Activated CD8-positive, alpha-beta T cell treated with anti-CD3 and anti-CD28 coated beads, Interleukin-2, amount 10 ng/mL, durations not matched to agents 7 days and 5 days (primary cell): ENCODE measurements at regions not wholly inside any gene's neighbourhood (a gene's known extent, or its start where the extent isn't known, plus 50 kb on each side); places are given as distances from the start of the nearest gene placed in this dataset.
"Not testable (repeated sequence)": the region's sequence is repeated elsewhere in the genome, so short reads cannot be mapped to it uniquely, and the experiment has no call there.

Experiments used
- ATAC-seq: fragments of 150-1000 bp; cut with Tn5 transposase; one replicate; pipeline ENCODE4 v1.10.0; 2021; ENCODE audit warnings: moderate library complexity
- CTCF ChIA-PET: fragments of 350-600 bp; sonication (Branson Sonifier 250); formaldehyde crosslinking; loops from one replicate; lab custom pipeline; 2021; ENCODE audit warnings: antibody characterized with exemption; lab: Charles Lee
- POLR2A ChIA-PET: fragments of 350-600 bp; sonication (Branson Sonifier 250); formaldehyde crosslinking; loops from one replicate; lab custom pipeline; 2021; ENCODE audit warnings: antibody characterized with exemption; lab: Charles Lee
- DNase-seq: peaks from one replicate; pipeline ENCODE4 v3.0.0-alpha.2; 2020
- H3K27ac Mint-ChIP-seq: one replicate; pipeline ENCODE4 v1.8.0; 2021; ENCODE audit warnings: mild to moderate bottlenecking, mixed read lengths
- H3K27me3 Mint-ChIP-seq: one replicate; pipeline ENCODE4 v1.8.0; 2021; ENCODE audit warnings: low read depth, mixed read lengths
- H3K36me3 Mint-ChIP-seq: one replicate; pipeline ENCODE4 v1.8.0; 2021; ENCODE audit warnings: low read depth, mixed read lengths
- H3K4me1 Mint-ChIP-seq: one replicate; pipeline ENCODE4 v1.8.0; 2021; ENCODE audit warnings: low read depth, mixed read lengths
- H3K4me3 Mint-ChIP-seq: one replicate; pipeline ENCODE4 v1.8.0; 2021; ENCODE audit warnings: mild to moderate bottlenecking, mixed read lengths
- H3K9me3 Mint-ChIP-seq: one replicate; pipeline ENCODE4 v1.8.0; 2022; ENCODE audit warnings: mixed read lengths; ENCODE audit not compliant: insufficient read depth

DNA sequence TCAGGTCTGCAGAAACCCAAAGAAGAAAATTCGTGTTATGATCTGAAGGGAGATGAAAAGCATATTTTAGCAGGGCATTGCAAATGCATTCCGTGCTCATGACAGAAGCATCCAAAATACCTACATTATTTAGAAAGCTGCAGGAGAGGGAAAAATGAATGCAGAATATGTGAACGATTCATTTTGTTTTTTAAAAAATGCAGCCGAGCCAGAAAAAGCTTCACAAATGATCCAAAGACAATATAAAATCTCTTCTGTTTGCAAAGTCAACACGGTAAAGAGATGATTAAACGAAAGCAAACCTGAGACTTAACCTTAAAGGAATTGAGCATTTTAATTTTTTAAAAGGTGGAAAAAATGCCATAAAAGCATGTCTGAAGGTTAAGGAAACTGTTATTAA is 136.1 kb upstream of the SULF2 start:
- no peaks in the 10 kb centered on the region for H3K36me3 Mint-ChIP-seq
- no peaks in the 10 kb centered on the region for H3K4me1 Mint-ChIP-seq
- no peak for DNase-seq
- peaks cover 2% of the 10 kb centered on the region for H3K9me3 Mint-ChIP-seq
- POLR2A ChIA-PET, result no interaction called here
- ATAC-seq, result no peak
- no peak overlapping the region for H3K4me3 Mint-ChIP-seq
- H3K27me3 Mint-ChIP-seq, result peaks cover 20% of the 10 kb centered on the region
- CTCF ChIA-PET, result no interaction called here
- H3K27ac Mint-ChIP-seq, result no peak overlapping the region

DNA sequence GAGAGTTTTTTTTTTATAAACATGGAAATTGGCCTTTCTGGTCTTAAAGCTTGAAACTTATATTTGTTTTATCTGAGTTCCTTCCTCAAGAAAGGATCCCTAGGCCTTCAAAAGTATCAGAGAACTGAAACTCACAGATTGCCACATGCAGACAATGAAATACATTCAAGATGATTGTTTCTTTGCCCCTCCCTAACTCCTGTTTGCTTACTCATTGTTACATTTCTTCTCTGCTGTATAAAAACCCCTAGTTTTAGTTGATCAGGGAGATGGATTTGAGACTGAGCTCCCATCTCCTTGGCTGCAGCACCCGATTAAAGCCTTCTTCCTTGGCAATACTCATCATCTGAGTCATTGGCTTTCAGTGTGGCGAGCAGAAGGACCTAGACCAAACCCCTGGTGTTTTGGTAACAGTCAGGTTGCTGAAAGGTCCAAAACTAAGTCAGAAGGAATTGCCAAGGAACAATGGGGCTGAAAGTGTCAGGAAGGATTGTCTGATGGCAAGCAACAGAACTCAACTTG is 132.3 kb upstream of the SULF2 start:
- ATAC-seq, result no peak
- Mint-ChIP-seq H3K9me3 (peaks cover 4% of the 10 kb centered on the region), H3K27ac (no peak overlapping the region), H3K4me3 (no peak overlapping the region), H3K27me3 (peaks cover 5% of the 10 kb centered on the region), H3K4me1 (no peaks in the 10 kb centered on the region), H3K36me3 (no peaks in the 10 kb centered on the region)
- no peak for DNase-seq
- CTCF ChIA-PET, result no interaction called here
- POLR2A ChIA-PET, result no interaction called here

DNA sequence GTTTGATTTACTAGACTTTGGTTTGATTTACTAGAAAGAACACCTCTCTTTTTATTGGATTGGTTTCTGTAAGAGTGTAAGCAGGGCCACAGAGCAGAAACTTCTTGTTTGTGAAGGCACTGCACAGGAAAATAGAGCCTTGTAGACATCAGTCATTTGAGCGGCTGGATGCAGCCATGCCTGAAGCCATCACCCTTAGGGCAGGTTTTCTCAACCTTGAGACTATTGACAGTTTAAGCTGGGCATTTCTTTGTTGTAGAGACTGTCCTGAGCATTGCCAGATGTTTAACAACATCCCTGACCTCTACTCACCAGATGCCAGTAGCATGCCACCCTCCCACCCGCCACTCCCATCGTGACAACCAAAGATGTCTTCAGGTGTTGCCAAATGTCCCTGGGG is 130.2 kb upstream of the SULF2 start:
- Mint-ChIP-seq H3K27me3 (no peaks in the 10 kb centered on the region), H3K9me3 (peaks cover 4% of the 10 kb centered on the region), H3K4me1 (no peaks in the 10 kb centered on the region), H3K4me3 (no peak overlapping the region), H3K27ac (no peak overlapping the region), H3K36me3 (no peaks in the 10 kb centered on the region)
- ChIA-PET POLR2A (no interaction called here), CTCF (no interaction called here)
- ATAC-seq (no peak), DNase-seq (no peak)

DNA sequence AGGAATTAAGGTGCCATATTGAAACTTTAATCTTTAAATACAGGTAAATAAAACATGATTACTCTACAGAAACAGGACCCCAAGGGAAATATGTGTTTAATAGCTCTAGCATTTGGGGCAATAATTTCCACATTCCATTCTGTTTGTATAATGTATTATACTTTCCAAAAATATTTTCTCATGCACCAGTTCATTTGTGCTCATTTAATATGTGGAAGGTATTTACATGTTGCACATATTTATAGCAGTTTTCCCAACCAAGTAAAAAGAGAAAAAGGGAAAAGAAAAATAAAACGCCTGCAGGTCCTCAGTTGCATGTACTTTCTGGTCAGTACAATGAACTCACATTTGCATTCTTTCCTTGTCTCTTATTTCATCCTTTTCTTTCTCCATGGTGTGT is 129.5 kb upstream of the SULF2 start:
- no peak overlapping the region for H3K4me3 Mint-ChIP-seq
- POLR2A ChIA-PET, result no interaction called here
- no peak for DNase-seq
- no peaks in the 10 kb centered on the region for H3K36me3 Mint-ChIP-seq
- no peaks in the 10 kb centered on the region for H3K27me3 Mint-ChIP-seq
- no peaks in the 10 kb centered on the region for H3K4me1 Mint-ChIP-seq
- no peak overlapping the region for H3K27ac Mint-ChIP-seq
- ATAC-seq, result no peak
- H3K9me3 Mint-ChIP-seq, result peaks cover 4% of the 10 kb centered on the region
- CTCF ChIA-PET, result no interaction called here

DNA sequence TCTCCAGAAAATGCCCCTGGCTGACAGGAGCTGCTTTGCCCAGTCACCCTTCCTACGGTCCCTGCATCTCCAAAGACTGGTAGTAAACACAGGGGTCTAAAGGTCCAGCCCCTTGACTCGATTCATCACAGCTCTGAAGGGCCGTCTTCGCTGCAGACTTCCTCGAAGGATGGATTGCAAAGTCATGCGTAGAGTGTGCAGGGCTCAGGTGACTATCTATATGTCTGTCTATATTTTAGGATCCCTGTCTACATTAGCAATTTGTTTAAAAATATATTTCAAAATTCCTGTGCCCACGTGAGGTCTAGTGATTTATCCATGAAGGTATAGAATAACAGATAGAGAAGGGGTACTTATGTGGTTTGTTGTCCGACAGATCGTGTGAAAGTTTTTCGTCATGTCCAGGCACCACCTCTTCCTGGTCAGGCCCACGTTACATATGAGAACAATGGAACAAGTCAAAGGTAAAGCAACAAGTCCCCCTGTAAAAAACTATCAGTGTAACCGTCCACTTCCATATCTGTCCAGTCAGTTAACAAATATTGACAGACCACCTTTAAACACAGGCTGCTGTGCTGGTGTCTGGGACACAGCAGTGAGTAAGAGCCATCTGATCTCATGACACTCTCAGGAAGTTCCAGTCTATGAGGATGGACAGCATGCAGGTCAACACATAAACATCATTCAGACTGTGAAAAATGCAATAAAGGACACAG is 127.7 kb upstream of the SULF2 start:
- H3K27ac Mint-ChIP-seq, H3K27me3 Mint-ChIP-seq, H3K36me3 Mint-ChIP-seq, CTCF ChIA-PET, ATAC-seq, H3K4me1 Mint-ChIP-seq, H3K9me3 Mint-ChIP-seq, DNase-seq, POLR2A ChIA-PET, H3K4me3 Mint-ChIP-seq: not testable (repeated sequence)

DNA sequence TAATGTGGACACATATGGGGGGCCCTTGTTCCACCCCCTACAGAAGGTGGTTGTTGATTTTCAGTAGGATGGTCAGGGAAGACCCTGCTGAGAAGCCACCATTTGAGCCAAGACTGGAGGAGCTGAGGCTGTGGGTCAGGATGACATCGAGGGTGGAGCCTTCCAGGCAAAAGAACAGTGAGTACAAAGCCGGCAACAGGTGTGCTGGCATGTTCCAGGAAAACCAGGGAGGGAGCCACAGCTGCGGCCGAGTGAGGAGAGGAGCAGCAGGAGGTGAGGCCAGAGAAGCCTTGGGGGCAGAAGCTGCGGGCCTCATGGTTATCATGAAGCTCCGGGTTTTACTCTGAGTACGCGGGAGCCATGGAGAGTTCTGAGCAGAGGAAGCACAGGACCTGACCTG is 126.9 kb upstream of the SULF2 start:
- H3K9me3 Mint-ChIP-seq, H3K27ac Mint-ChIP-seq, H3K27me3 Mint-ChIP-seq, DNase-seq, H3K4me1 Mint-ChIP-seq, H3K4me3 Mint-ChIP-seq, POLR2A ChIA-PET, ATAC-seq, CTCF ChIA-PET, H3K36me3 Mint-ChIP-seq: not testable (repeated sequence)

DNA sequence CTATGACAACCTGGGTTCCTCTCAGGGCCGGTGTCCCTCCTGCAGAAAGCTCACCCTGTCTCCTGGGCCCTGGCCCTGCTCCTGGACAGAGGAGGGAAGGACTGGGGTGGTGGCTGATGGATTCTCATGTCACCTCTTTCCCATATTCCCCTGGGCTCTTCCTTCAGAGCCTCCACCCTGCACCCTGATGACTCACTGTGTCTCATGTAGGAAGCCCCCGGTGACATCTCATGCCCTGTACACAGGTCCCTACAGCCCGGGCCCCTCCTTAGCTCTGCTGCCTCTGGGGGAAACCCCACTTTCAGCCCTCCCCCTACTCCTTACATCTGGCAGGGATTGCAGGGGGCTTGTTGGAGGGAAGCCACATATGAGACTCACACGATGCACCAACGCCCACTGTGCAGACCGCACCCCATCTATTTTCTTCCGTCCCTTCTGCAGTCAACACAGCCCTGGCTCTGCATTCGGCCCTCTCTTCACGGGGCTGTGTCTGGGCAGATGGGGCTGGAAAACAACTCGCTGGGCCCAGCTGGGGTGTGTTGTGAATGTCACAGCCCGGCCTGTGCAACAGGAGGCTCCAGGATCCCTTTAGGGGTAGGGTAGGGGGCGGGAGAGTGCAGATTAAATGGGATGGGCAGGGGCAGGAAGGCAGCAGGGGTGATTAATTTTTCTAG is 124.6 kb upstream of the SULF2 start:
- H3K4me3 Mint-ChIP-seq, H3K36me3 Mint-ChIP-seq, H3K4me1 Mint-ChIP-seq, H3K27ac Mint-ChIP-seq, ATAC-seq, CTCF ChIA-PET, POLR2A ChIA-PET, H3K9me3 Mint-ChIP-seq, DNase-seq, H3K27me3 Mint-ChIP-seq: not testable (repeated sequence)

DNA sequence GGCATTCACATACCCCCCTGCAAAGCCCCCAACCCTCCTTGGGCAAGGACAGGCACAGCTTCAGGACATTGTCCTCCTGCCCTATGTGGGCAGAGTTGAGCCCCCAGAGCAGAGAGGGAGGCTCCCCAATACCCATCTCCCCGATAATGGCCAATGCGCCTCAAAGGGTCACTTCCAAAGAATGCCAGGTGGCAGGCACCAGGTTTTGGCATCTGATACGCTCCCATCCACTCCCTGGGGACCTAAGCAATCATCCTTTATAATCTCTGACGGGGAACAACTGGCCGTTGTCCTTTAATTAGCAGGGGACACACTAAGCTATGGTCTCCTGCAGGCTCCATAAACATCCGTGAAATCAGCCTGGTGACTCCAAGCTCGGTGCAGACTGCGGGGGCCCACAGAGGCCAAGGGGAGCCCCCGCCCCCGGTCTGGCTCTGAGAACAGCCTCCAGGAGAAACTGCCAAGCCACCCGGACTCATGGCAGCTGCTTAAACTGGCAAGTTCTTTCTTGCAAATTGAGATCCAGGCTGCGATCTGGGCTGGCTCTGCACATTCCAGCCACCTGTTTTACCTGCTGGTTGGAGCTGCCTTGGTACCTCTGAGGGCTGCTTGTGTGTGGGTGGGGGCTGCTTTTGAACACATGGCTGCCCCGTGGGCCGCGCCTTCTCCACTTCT is 123.2 kb upstream of the SULF2 start:
- H3K27ac Mint-ChIP-seq, H3K4me1 Mint-ChIP-seq, H3K9me3 Mint-ChIP-seq, POLR2A ChIA-PET, H3K36me3 Mint-ChIP-seq, DNase-seq, ATAC-seq, H3K27me3 Mint-ChIP-seq, H3K4me3 Mint-ChIP-seq, CTCF ChIA-PET: not testable (repeated sequence)

DNA sequence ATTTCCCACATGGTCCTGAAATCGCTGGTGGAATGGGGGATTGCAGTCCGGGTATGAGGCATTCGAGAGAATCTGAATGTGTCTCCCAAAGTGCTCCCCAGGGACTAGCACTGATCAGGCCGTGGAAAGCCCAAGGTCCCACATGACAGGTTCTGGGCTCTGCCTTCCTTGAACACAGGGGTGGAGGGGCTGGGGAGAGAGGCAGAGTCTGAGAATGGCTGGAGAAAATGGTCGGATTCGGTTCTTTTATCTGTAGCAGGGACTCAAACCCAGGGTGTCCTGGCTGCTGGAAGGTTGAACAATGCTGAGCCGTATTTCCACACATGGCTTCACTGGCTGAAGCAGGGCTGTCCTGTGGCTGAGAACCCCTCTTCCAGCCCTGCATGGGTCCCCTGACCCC is 122.7 kb upstream of the SULF2 start:
- H3K27ac Mint-ChIP-seq, H3K27me3 Mint-ChIP-seq, H3K4me1 Mint-ChIP-seq, H3K9me3 Mint-ChIP-seq, H3K4me3 Mint-ChIP-seq, CTCF ChIA-PET, ATAC-seq, POLR2A ChIA-PET, H3K36me3 Mint-ChIP-seq, DNase-seq: not testable (repeated sequence)

DNA sequence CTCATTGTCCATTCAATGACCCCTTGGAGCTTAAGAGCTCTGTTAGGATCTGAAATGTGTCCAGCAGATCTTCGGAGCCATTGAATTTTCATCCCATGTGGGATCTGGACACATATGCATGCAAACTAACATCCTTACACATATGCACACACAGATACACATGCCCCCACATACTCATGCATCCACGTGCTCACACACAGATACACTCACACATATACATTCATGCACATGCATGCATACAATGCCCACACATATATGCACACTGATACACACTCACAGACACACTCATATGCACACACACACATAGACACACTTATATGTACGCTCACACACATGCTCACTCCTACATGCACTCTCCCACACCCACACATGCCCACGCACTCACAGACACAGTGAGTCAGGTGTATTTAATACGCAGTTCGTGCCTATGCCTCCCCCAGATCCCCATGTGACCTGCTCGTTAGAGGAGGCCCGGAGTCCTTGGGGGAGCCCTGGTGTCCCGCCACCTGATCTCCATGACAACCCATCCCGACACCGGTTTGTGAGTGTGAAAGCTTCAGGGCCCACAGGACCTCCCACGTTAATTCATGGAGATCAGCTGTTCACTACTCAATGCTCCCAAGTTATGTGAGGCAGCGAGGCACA is 121.9 kb upstream of the SULF2 start:
- H3K36me3 Mint-ChIP-seq, result no peaks in the 10 kb centered on the region
- no peak overlapping the region for H3K4me3 Mint-ChIP-seq
- no peak for DNase-seq
- H3K4me1 Mint-ChIP-seq, result no peaks in the 10 kb centered on the region
- POLR2A ChIA-PET, result no interaction called here
- H3K9me3 Mint-ChIP-seq, result no peaks in the 10 kb centered on the region
- H3K27me3 Mint-ChIP-seq, result no peaks in the 10 kb centered on the region
- ATAC-seq, result no peak
- CTCF ChIA-PET, result no interaction called here
- H3K27ac Mint-ChIP-seq, result no peak overlapping the region

DNA sequence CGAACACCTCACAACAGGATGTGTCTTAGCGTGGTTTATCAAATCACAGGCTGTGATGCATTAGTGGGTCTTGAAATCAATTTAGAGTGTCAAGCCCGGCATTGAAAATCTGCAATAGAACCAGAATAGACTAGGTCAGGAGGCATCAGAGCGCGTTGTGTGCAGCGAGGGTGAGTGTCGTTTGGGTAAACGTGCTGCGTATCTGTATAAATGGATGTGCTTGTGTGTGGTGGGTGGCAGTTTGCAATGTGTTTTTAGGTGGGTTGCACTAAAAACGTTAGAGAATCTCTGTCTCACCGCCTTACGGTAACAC is 121.0 kb upstream of the SULF2 start:
- ATAC-seq, result no peak
- DNase-seq, result no peak
- CTCF ChIA-PET, result no interaction called here
- no peaks in the 10 kb centered on the region for H3K4me1 Mint-ChIP-seq
- H3K9me3 Mint-ChIP-seq, result no peaks in the 10 kb centered on the region
- no peaks in the 10 kb centered on the region for H3K27me3 Mint-ChIP-seq
- H3K36me3 Mint-ChIP-seq, result no peaks in the 10 kb centered on the region
- no peak overlapping the region for H3K27ac Mint-ChIP-seq
- H3K4me3 Mint-ChIP-seq, result no peak overlapping the region
- POLR2A ChIA-PET, result no interaction called here
